H9 (cell line): ENCODE measurements at regions not wholly inside any gene's neighbourhood (a gene's known extent, or its start where the extent isn't known, plus 50 kb on each side); places are given as distances from the start of the nearest gene placed in this dataset.

ENCODE experiments used
- DNase-seq: peaks from one replicate; pipeline ENCODE4 v3.0.0-alpha.2; 2017
- H2AFZ ChIP-seq: one replicate; pipeline ENCODE4 v1.6.1; 2013; ENCODE audit warnings: mild to moderate bottlenecking, low read length, control low read depth, moderate library complexity
- H2AK5ac ChIP-seq: 2 replicates; pipeline ENCODE4 v1.6.1; 2013; ENCODE audit warnings: low read length, control low read depth, mixed read lengths; ENCODE audit not compliant: insufficient read length
- H2BK120ac ChIP-seq: one replicate; pipeline ENCODE4 v1.6.1; 2013; ENCODE audit warnings: low read depth, mild to moderate bottlenecking, low read length, control low read depth, inconsistent platforms; ENCODE audit not compliant: poor library complexity, severe bottlenecking
- H2BK12ac ChIP-seq: 2 replicates; pipeline ENCODE4 v1.6.1; 2013; ENCODE audit warnings: low read length, control low read depth, mixed read lengths, low read depth; ENCODE audit not compliant: insufficient read length
- H2BK15ac ChIP-seq: 2 replicates; pipeline ENCODE4 v1.6.1; 2013; ENCODE audit warnings: low read depth, low read length, control low read depth
- H2BK20ac ChIP-seq: one replicate; pipeline ENCODE4 v1.6.1; 2013; ENCODE audit warnings: low read depth, mild to moderate bottlenecking, low read length, control low read depth, inconsistent platforms; ENCODE audit not compliant: poor library complexity, severe bottlenecking
- H2BK5ac ChIP-seq: 2 replicates; pipeline ENCODE4 v1.6.1; 2013; ENCODE audit warnings: low read length, control low read depth, mixed read lengths; ENCODE audit not compliant: insufficient read length
- H3K14ac ChIP-seq: 2 replicates; pipeline ENCODE4 v1.6.1; 2013; ENCODE audit warnings: low read length, control low read depth; ENCODE audit not compliant: insufficient read depth
- H3K18ac ChIP-seq: 2 replicates; pipeline ENCODE4 v1.6.1; 2013; ENCODE audit warnings: low read depth, mild to moderate bottlenecking, mixed read lengths, low read length, control low read depth; ENCODE audit not compliant: insufficient read length
- H3K23ac ChIP-seq: 2 replicates; pipeline ENCODE4 v1.6.1; 2013; ENCODE audit warnings: low read length, control low read depth, mixed read lengths, low read depth; ENCODE audit not compliant: insufficient read length
- H3K23me2 ChIP-seq: 2 replicates; pipeline ENCODE4 v1.6.1; 2013; ENCODE audit warnings: low read depth, mild to moderate bottlenecking, mixed read lengths, low read length, control low read depth; ENCODE audit not compliant: insufficient read length, poor library complexity, severe bottlenecking
- H3K27ac ChIP-seq: 2 replicates; pipeline ENCODE4 v1.5.1; 2013; ENCODE audit warnings: low read length, control low read depth, mixed read lengths, low read depth; ENCODE audit not compliant: insufficient read length
- H3K27me3 ChIP-seq: 2 replicates; pipeline ENCODE4 v1.6.1; 2013; ENCODE audit warnings: low read length, control low read depth, inconsistent platforms; ENCODE audit not compliant: insufficient read depth
- H3K4ac ChIP-seq: 2 replicates; pipeline ENCODE4 v1.6.1; 2013; ENCODE audit warnings: low read depth, mild to moderate bottlenecking, control low read depth, inconsistent platforms, low read length, moderate library complexity
- H3K4me1 ChIP-seq: 2 replicates; pipeline ENCODE4 v1.6.1; 2013; ENCODE audit warnings: low read length, control low read depth, inconsistent platforms; ENCODE audit not compliant: insufficient read depth
- H3K4me2 ChIP-seq: 2 replicates; pipeline ENCODE4 v1.6.1; 2013; ENCODE audit warnings: low read length, control low read depth, mixed read lengths; ENCODE audit not compliant: insufficient read length, insufficient read depth
- H3K56ac ChIP-seq: 2 replicates; pipeline ENCODE4 v1.6.1; 2013; ENCODE audit warnings: low read depth, mild to moderate bottlenecking, mixed read lengths, low read length, control low read depth; ENCODE audit not compliant: insufficient read length
- H3K79me1 ChIP-seq: 2 replicates; pipeline ENCODE4 v1.6.1; 2013; ENCODE audit warnings: low read depth, mild to moderate bottlenecking, moderate library complexity, low read length, control low read depth, inconsistent platforms; ENCODE audit not compliant: insufficient read depth, poor library complexity, severe bottlenecking
- H3K79me2 ChIP-seq: 2 replicates; pipeline ENCODE4 v1.6.1; 2013; ENCODE audit warnings: low read length, control low read depth, inconsistent platforms; ENCODE audit not compliant: insufficient read depth
- H3K9ac ChIP-seq: 2 replicates; pipeline ENCODE4 v1.6.1; 2013; ENCODE audit warnings: low read length, control low read depth, mixed read lengths; ENCODE audit not compliant: insufficient read length; ENCODE audit errors: extremely low read depth
- H3K9me3 ChIP-seq: one replicate; pipeline ENCODE4 v1.6.1; 2013; ENCODE audit warnings: low read depth, low read length, inconsistent platforms; ENCODE audit not compliant: control insufficient read depth
- H3T11ph ChIP-seq: one replicate; pipeline ENCODE4 v1.6.1; 2013; ENCODE audit warnings: mild to moderate bottlenecking, low read length, control low read depth, inconsistent platforms
- H4K20me1 ChIP-seq: one replicate; pipeline ENCODE4 v1.6.1; 2013; ENCODE audit not compliant: control insufficient read depth, insufficient read length, insufficient read depth
- H4K5ac ChIP-seq: 2 replicates; pipeline ENCODE4 v1.6.1; 2013; ENCODE audit warnings: low read depth, mild to moderate bottlenecking, mixed read lengths, low read length, control low read depth; ENCODE audit not compliant: insufficient read length
- H4K8ac ChIP-seq: replicated peaks from 2 replicates; pipeline ENCODE4 v1.6.1; 2013; ENCODE audit warnings: low read length, control low read depth, mixed read lengths, low read depth; ENCODE audit not compliant: insufficient read length
- H4K91ac ChIP-seq: 2 replicates; pipeline ENCODE4 v1.6.1; 2013; ENCODE audit warnings: low read depth, mild to moderate bottlenecking, moderate library complexity, mixed read lengths, low read length, control low read depth; ENCODE audit not compliant: insufficient read length
- H3K27ac Mint-ChIP-seq, 3 experiments: 2 replicates in 2 of 3; 3 replicates in 1 of 3; pipeline ENCODE4 v1.8.0; 2020 to 2021; ENCODE audit warnings: mixed read lengths in 3 of 3, mild to moderate bottlenecking in 1 of 3, moderate library complexity in 1 of 3
- H3K27me3 Mint-ChIP-seq: 2 replicates; pipeline ENCODE4 v1.8.0; 2021; ENCODE audit warnings: low read depth, mild to moderate bottlenecking, moderate library complexity, mixed read lengths
- H3K36me3 Mint-ChIP-seq, 3 experiments: 2 replicates in 2 of 3; 3 replicates in 1 of 3; pipeline ENCODE4 v1.8.0; 2020 to 2021; ENCODE audit warnings: low read depth in 3 of 3, mixed read lengths in 3 of 3; ENCODE audit not compliant: insufficient read depth in 1 of 3
- H3K4me1 Mint-ChIP-seq, 2 experiments: 2 replicates each; pipeline ENCODE4 v1.8.0; 2020; ENCODE audit warnings: mixed read lengths in 2 of 2
- H3K4me3 Mint-ChIP-seq, 2 experiments: 2 replicates in 1 of 2; 3 replicates in 1 of 2; pipeline ENCODE4 v1.8.0; 2020 to 2021; ENCODE audit warnings: mild to moderate bottlenecking in 2 of 2, mixed read lengths in 2 of 2, moderate library complexity in 1 of 2
- H3K9me3 Mint-ChIP-seq, 2 experiments: 2 replicates in 1 of 2; 3 replicates in 1 of 2; pipeline ENCODE4 v1.8.0; 2020; ENCODE audit warnings: mild to moderate bottlenecking in 2 of 2, mixed read lengths in 2 of 2, moderate library complexity in 1 of 2
- WGBS: extraction: QIAGEN DNeasy Blood & Tissue Kit; methylation state at CpG from one replicate; pipeline ENCODE4 v1.1.7; 2013; ENCODE audit warnings: missing lambda C conversion rate, low lambda C conversion rate, mixed read lengths; ENCODE audit not compliant: insufficient read length; ENCODE audit errors: extremely low coverage; 5-methylcytosine and 5-hydroxymethylcytosine counted together
- TF ChIP-seq, protein P1 (sequence below): fragments of 200-600 bp; sonication (generic); conservative IDR thresholded peaks from 3 replicates; pipeline ENCODE4 v1.8.0; 2021; ENCODE audit warnings: antibody characterized with exemption, mild to moderate bottlenecking

DNA sequence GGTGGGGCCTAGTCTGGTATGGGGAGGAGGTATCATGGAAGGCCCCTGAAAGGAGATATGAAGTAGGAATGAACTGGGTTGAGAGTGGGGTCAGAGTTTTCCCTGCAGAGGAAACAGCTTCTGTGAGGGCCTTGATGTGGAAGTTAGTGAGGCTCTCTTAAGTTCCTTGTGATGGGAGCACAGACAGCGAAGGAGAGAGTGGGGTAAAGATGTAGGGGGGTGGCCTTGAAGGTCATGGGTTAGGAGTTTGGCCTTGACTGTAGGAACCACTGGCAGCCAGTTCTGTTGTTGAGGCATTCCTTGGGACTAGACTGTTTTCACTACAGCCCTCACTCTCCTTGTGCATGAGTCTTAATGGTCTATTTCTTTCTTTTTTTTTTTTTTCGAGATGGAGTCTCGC, 77.8 kb upstream of the NMNAT3 start:
- Mint-ChIP-seq H3K36me3 (no peaks in the 10 kb centered on the region), H3K27ac (no peak overlapping the region; a peak in 1 of 7 replicates), H3K4me3 (no peak overlapping the region), H3K4me1 (no peaks in the 10 kb centered on the region), H3K27me3 (no peaks in the 10 kb centered on the region; the same call in 1 of the 2 replicates), H3K9me3 (peaks cover 4 to 5% of the 10 kb centered on the region in 2 experiments; a peak in 3 of 5 replicates)
- no peak overlapping the region for H3K18ac ChIP-seq
- H2BK12ac ChIP-seq = no peak overlapping the region
- no peak overlapping the region for H4K5ac ChIP-seq
- no peak overlapping the region for H4K8ac ChIP-seq
- H3K79me2 ChIP-seq = no peaks in the 10 kb centered on the region
- no peak overlapping the region for H2AK5ac ChIP-seq
- H2AFZ ChIP-seq = no peak overlapping the region
- no peak overlapping the region for H3K23ac ChIP-seq
- H4K91ac ChIP-seq = no peak overlapping the region
- H2BK20ac ChIP-seq = no peak overlapping the region
- WGBS = no CpG with 5 or more reads among the region's 3 CpGs
- H2BK15ac ChIP-seq = no peak overlapping the region
- TF ChIP-seq, protein P1, sequence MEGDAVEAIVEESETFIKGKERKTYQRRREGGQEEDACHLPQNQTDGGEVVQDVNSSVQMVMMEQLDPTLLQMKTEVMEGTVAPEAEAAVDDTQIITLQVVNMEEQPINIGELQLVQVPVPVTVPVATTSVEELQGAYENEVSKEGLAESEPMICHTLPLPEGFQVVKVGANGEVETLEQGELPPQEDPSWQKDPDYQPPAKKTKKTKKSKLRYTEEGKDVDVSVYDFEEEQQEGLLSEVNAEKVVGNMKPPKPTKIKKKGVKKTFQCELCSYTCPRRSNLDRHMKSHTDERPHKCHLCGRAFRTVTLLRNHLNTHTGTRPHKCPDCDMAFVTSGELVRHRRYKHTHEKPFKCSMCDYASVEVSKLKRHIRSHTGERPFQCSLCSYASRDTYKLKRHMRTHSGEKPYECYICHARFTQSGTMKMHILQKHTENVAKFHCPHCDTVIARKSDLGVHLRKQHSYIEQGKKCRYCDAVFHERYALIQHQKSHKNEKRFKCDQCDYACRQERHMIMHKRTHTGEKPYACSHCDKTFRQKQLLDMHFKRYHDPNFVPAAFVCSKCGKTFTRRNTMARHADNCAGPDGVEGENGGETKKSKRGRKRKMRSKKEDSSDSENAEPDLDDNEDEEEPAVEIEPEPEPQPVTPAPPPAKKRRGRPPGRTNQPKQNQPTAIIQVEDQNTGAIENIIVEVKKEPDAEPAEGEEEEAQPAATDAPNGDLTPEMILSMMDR = no peak
- no peak overlapping the region for H3K14ac ChIP-seq
- no peak overlapping the region for H3K4me2 ChIP-seq
- H3K27ac ChIP-seq = no peak overlapping the region
- no peak overlapping the region for H3K4ac ChIP-seq
- no peaks in the 10 kb centered on the region for H3K79me1 ChIP-seq
- no peak overlapping the region for H3T11ph ChIP-seq
- H4K20me1 ChIP-seq = no peaks in the 10 kb centered on the region
- no peak overlapping the region for H2BK120ac ChIP-seq
- H3K9me3 ChIP-seq = no peaks in the 10 kb centered on the region
- H3K27me3 ChIP-seq = no peaks in the 10 kb centered on the region
- H3K9ac ChIP-seq = no peak overlapping the region
- no peak for DNase-seq
- no peak overlapping the region for H3K56ac ChIP-seq
- no peak overlapping the region for H2BK5ac ChIP-seq
- H3K23me2 ChIP-seq = no peaks in the 10 kb centered on the region
- no peaks in the 10 kb centered on the region for H3K4me1 ChIP-seq
